SK-N-SH treated with all-trans-retinoic acid at 6 μM for 48 hours (cell line): ENCODE measurements at regions not wholly inside any gene's neighbourhood (a gene's known extent, or its start where the extent isn't known, plus 50 kb on each side); places are given as distances from the start of the nearest gene placed in this dataset.

ENCODE experiments used
- ATAC-seq: fragments of 200-7000 bp; cut with Tn5 transposase; 3 replicates; pipeline ENCODE4 v1.9.1; 2020; ENCODE audit warnings: mild to moderate bottlenecking, moderate library complexity
- BACH2 ChIP-seq: fragments of 250-450 bp; sonication (Bioruptor Pico); IDR thresholded peaks from 2 replicates; pipeline ENCODE4 v1.9.0; 2021; ENCODE audit warnings: mild to moderate bottlenecking, borderline replicate concordance
- CREB5 ChIP-seq: fragments of 250-450 bp; sonication (Bioruptor Pico); IDR thresholded peaks from 2 replicates; pipeline ENCODE4 v1.5.1; 2020; ENCODE audit warnings: low read depth, mild to moderate bottlenecking, moderate library complexity
- CSDC2 ChIP-seq: fragments of 250-450 bp; sonication (Bioruptor Pico); IDR thresholded peaks from 2 replicates; pipeline ENCODE4 v1.5.0; 2020; ENCODE audit warnings: mild to moderate bottlenecking, moderate library complexity
- CSRNP3 ChIP-seq: fragments of 250-450 bp; sonication (Bioruptor Pico); IDR thresholded peaks from 2 replicates; pipeline ENCODE4 v1.5.1; 2021; ENCODE audit warnings: mild to moderate bottlenecking, moderate library complexity
- ESRRG ChIP-seq: fragments of 250-450 bp; sonication (Bioruptor Pico); IDR thresholded peaks from 2 replicates; pipeline ENCODE4 v1.6.1; 2021; ENCODE audit warnings: mild to moderate bottlenecking
- GLIS3 ChIP-seq: fragments of 250-450 bp; sonication (Bioruptor Pico); IDR thresholded peaks from 2 replicates; pipeline ENCODE4 v1.5.0; 2020; ENCODE audit warnings: mild to moderate bottlenecking, moderate library complexity
- OSR1 ChIP-seq: fragments of 250-450 bp; sonication (Bioruptor Pico); IDR thresholded peaks from 2 replicates; pipeline ENCODE4 v1.8.0; 2022; ENCODE audit warnings: moderate library complexity, mild to moderate bottlenecking, inconsistent platforms
- PATZ1 ChIP-seq: fragments of 250-450 bp; sonication (Bioruptor Pico); IDR thresholded peaks from 2 replicates; pipeline ENCODE4 v1.8.0; 2020; ENCODE audit warnings: mild to moderate bottlenecking, moderate library complexity, borderline replicate concordance
- POU6F1 ChIP-seq: fragments of 250-450 bp; sonication (Bioruptor Pico); IDR thresholded peaks from 2 replicates; pipeline ENCODE4 v1.8.0; 2021; ENCODE audit warnings: low read depth, mild to moderate bottlenecking, moderate library complexity, borderline replicate concordance
- PPARA ChIP-seq: fragments of 250-450 bp; sonication (Bioruptor Pico); IDR thresholded peaks from 2 replicates; pipeline ENCODE4 v1.5.0; 2020; ENCODE audit warnings: mild to moderate bottlenecking, borderline replicate concordance
- RARB ChIP-seq: fragments of 250-450 bp; sonication (Bioruptor Pico); IDR thresholded peaks from 2 replicates; pipeline ENCODE4 v1.8.0; 2021; ENCODE audit warnings: mild to moderate bottlenecking, moderate library complexity
- SNAI2 ChIP-seq: fragments of 250-450 bp; sonication (Bioruptor Pico); IDR thresholded peaks from 2 replicates; pipeline ENCODE4 v1.5.0; 2020; ENCODE audit warnings: mild to moderate bottlenecking, moderate library complexity
- TOX ChIP-seq: fragments of 250-450 bp; sonication (Bioruptor Pico); IDR thresholded peaks from 2 replicates; pipeline ENCODE4 v1.8.0; 2021; ENCODE audit warnings: mild to moderate bottlenecking, moderate library complexity, borderline replicate concordance
- TSHZ2 ChIP-seq: fragments of 250-450 bp; sonication (Bioruptor Pico); IDR thresholded peaks from 2 replicates; pipeline ENCODE4 v1.5.0; 2020; ENCODE audit warnings: mild to moderate bottlenecking, moderate library complexity
- ZC3H10 ChIP-seq: fragments of 250-450 bp; sonication (Bioruptor Pico); IDR thresholded peaks from 2 replicates; pipeline ENCODE4 v1.5.1; 2021; ENCODE audit warnings: mild to moderate bottlenecking, moderate library complexity
- ZFP3 ChIP-seq: fragments of 250-450 bp; sonication (Bioruptor Pico); IDR thresholded peaks from 2 replicates; pipeline ENCODE4 v1.5.0; 2020; ENCODE audit warnings: mild to moderate bottlenecking, moderate library complexity
- ZNF565 ChIP-seq: fragments of 450-650 bp; formaldehyde crosslinking; conservative IDR thresholded peaks from 2 replicates; pipeline ENCODE4 v1.5.0; 2020; ENCODE audit warnings: low read depth, mild to moderate bottlenecking, moderate library complexity
- ZNF8 ChIP-seq: fragments of 450-650 bp; formaldehyde crosslinking; IDR thresholded peaks from 2 replicates; pipeline ENCODE4 v1.5.0; 2020; ENCODE audit warnings: mild to moderate bottlenecking, moderate library complexity

- ATAC-seq = no peak
- TF ChIP-seq ZC3H10 (no peak), CSRNP3 (CRISPR knock-in tag) (no peak), POU6F1 (CRISPR knock-in tag) (no peak), TSHZ2 (CRISPR knock-in tag) (no peak), ZNF8 (CRISPR knock-in tag) (no peak), ZFP3 (CRISPR knock-in tag) (no peak), RARB (CRISPR knock-in tag) (no peak), GLIS3 (CRISPR knock-in tag) (no peak), PPARA (CRISPR knock-in tag) (no peak), TOX (CRISPR knock-in tag) (no peak), PATZ1 (CRISPR knock-in tag) (no peak), BACH2 (no peak), ESRRG (no peak), ZNF565 (CRISPR knock-in tag) (no peak), CSDC2 (CRISPR knock-in tag) (no peak)
Measured at GRCh38 chr12:127640181-127640886, 626.6 kb upstream of the TMEM132C start.

- no peak for TF ChIP-seq SNAI2 (CRISPR knock-in tag)
- no peak for TF ChIP-seq OSR1 (CRISPR knock-in tag)
- no peak for TF ChIP-seq TSHZ2 (CRISPR knock-in tag)
- no peak for TF ChIP-seq CSDC2 (CRISPR knock-in tag)
- TF ChIP-seq CREB5 = no peak
- TF ChIP-seq CSRNP3 (CRISPR knock-in tag) = no peak
- TF ChIP-seq RARB (CRISPR knock-in tag) = no peak
Measured at GRCh38 chr12:127642208-127642607, 624.8 kb upstream of the TMEM132C start.

More at GRCh38 chr12:127642208-127642607, 624.8 kb upstream of the TMEM132C start:
- no peak for ATAC-seq
